GM12801 (cell line): ENCODE measurements at regions not wholly inside any gene's neighbourhood (a gene's known extent, or its start where the extent isn't known, plus 50 kb on each side); places are given as distances from the start of the nearest gene placed in this dataset.

Experiments used
- CTCF ChIP-seq: IDR thresholded peaks from one replicate; pipeline ENCODE4 v1.5.1; 2011; ENCODE audit warnings: control low read depth; ENCODE audit not compliant: insufficient read length; ENCODE audit errors: extremely low read depth

GRCh38 chr4:178196751-178197374 is 754.6 kb upstream of the AGA start:
- TF ChIP-seq CTCF = no peak

GRCh38 chr4:178198691-178199090 is 756.5 kb upstream of the AGA start:
- TF ChIP-seq CTCF = no peak

DNA sequence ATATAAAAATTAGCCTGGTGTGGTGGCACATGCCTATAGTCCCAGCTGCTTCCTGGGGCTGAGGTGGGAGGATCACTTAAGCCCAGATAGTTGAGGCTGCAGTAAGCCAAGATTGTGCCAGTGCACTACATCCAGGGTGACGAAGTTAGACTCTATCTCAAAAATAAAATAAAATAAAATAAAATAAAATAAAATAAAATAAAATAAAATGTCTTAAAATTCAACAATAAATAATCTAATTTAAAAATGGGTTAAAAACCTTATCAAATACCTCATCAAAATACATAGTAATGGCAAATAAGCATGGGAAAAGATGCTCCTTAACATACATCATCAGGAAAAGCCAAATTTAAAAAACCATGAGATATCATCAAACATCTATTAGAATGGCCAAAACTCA is 760.2 kb upstream of the AGA start:
- no peak for TF ChIP-seq CTCF

GRCh38 chr4:178205826-178206225 is 763.6 kb upstream of the AGA start:
- no peak for TF ChIP-seq CTCF

- TF ChIP-seq CTCF = no peak
These were observed 773.1 kb upstream of the AGA start for GRCh38 chr4:178215309-178215708.

DNA sequence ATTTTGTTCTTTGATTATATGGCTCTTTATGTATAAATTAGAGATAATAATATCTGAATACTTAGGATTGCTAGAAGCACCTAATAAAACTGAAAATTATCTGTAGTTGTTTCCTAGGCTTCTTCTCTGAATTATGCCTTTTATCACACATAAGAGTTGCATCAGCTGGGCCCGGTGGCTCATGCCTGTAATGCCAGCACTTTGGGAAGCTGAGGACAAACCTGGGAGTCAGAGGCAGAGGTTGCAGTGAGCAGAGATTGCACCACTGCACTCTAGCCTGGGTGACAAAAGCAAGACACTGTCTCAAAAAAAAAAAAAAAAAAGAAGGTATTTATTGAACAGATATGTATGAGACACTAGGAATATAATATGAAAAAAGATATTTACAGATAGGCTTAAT is 773.5 kb upstream of the AGA start:
- no peak for TF ChIP-seq CTCF

DNA sequence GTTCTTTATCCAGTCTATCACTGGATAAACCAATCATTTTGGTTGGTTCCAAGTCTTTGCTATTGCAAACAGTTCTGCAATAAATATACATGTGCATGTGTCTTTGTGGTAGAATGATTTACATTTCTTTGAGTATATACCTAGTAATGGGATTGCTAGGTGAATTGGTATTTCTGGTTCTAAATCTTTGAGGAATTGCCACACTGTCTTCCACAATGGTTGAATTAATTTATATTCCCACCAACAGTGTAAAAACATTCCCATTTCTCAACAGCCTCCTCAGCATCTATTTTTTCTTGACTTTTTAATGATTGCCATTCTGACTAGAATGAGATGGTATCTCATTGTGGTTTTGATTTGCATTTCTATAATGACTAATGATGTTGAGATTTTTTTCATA is 791.7 kb upstream of the AGA start:
- TF ChIP-seq CTCF = no peak
